NCI-H2081 treated with DMSO at 0.1 percent for 48 hours (cell line): ENCODE measurements at regions not wholly inside any gene's neighbourhood (a gene's known extent, or its start where the extent isn't known, plus 50 kb on each side); places are given as distances from the start of the nearest gene placed in this dataset.

Experiments used
- DNase-seq: peaks from one replicate; lab custom pipeline; 2025; lab: John Stamatoyannopoulos, UW

DNA sequence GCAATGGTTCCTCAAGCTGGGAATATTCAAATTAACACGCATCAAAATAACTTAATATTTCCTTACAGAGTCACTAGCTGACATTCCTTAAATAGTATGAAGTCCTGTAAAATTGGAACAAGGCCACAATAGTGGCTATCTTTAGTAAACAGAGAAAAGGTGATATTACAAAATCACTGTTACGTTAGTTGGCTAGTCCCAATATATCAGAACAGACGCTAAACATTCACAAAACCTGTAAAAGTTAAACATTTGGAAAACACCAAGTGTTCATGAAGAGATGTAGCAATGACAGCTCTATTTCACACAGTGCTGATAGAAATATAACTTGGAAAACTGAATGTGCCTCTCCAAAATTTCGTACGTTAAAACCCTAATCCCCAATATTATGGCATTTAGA lies 61.0 kb upstream of the FAM47C start:
- no peak for DNase-seq

DNA sequence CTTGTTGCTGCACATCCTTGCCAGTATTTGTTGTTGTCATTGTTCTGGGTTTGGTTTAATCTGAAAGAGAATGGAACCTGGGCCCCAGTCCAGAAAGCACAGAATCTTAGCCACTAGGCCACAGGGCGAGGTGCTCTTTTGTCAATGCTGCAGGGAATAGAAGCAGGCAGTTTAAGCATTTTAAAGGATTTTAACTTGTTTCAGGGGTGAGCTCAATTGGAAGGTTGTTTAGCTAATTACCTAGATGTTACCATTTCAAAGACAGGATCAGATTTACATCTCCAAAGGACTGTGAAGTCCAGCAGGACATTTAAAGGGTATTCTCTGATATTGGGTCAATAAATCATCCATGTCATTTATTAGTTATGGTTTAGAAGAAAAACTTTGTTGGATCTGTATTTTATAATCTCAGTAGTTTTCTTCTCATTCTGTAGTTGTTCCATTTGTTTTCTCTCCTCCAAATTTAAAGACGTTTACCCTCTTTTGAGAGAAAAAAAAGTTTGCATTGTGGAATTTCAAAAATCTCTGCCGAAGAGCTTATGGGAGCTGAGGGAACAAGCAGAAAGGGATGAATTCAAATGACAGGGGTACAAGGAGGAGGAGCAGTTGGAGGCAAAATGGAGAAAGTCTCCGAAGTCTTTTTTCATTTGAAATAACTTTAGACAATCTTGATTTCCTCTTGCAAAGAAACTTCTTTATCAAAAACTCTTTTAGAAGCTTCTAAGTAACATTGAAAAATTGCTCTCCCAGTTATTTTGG lies 57.5 kb upstream of the FAM47C start:
- DNase-seq: no peak

DNA sequence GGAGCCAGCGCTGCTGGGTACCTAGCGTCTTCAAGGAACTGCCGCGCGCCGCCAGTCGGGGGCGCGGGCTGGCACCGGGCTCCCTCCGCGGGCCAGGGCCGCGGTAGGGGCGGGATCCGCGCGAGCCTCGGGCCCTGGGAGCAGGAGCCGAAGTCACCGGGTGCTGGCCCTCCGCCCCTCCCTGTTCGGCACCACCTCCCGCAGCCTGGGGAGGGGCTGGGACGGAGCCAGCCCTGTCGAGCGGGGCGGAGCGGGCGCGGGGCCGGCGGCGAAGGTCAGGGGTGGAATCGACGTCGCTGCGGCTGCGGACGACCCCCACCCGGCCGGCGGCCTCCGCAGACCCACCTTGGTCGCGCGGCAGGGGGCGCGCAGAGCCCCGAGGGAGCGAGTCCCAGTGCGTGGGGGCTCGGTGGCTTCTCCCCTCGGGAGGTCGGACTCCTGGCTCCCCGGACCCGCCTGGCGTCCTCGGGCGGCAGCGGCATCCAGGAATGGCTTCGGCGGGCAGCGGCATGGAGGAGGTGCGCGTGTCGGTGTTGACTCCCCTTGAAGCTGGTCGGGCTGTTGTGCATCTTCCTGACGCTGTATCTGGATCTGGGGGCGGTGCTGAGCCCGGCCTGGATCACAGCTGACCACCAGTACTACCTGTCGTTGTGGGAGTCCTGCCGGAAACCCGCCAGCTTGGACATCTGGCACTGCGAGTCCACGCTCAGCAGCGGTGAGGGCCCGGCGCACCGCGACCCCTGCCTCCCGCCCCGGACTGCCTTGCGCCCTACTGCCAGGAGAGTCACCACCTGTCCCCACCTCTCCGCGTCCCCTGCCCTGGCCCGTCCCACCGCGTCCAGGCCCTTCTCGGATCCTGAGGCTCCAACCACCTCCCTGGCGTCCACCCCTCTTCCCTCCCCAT lies 50.5 kb upstream of the FAM47C start:
- no peak for DNase-seq
